SK-N-SH (cell line): ENCODE measurements at regions not wholly inside any gene's neighbourhood (a gene's known extent, or its start where the extent isn't known, plus 50 kb on each side); places are given as distances from the start of the nearest gene placed in this dataset.

Experiments used
- FOXJ3 ChIP-seq: sonication (generic); formaldehyde crosslinking; IDR thresholded peaks from 2 replicates; pipeline ENCODE4 v1.5.1; 2020; ENCODE audit warnings: mild to moderate bottlenecking, missing genetic modification reagents
- MXI1 ChIP-seq: IDR thresholded peaks from 2 replicates; pipeline ENCODE4 v1.6.1; 2012; ENCODE audit warnings: mild to moderate bottlenecking, low read depth, low read length, improper control_type of control experiment
- SIN3A ChIP-seq: IDR thresholded peaks from 2 replicates; pipeline ENCODE4 v1.6.1; 2012; ENCODE audit warnings: low read depth, mild to moderate bottlenecking, low read length, moderate library complexity, borderline replicate concordance
- TF ChIP-seq, protein P1 (sequence below): fragments of 200-600 bp; sonication (generic); IDR thresholded peaks from 2 replicates; pipeline ENCODE4 v1.6.1; 2017; ENCODE audit warnings: antibody characterized with exemption, mild to moderate bottlenecking, moderate library complexity
- TF ChIP-seq, protein P2 (sequence below): IDR thresholded peaks from 2 replicates; pipeline ENCODE4; 2012
- TF ChIP-seq, protein P3 (sequence below): IDR thresholded peaks from 2 replicates; pipeline ENCODE4 v1.6.1; 2012; ENCODE audit warnings: mild to moderate bottlenecking, low read depth, low read length, moderate library complexity

DNA sequence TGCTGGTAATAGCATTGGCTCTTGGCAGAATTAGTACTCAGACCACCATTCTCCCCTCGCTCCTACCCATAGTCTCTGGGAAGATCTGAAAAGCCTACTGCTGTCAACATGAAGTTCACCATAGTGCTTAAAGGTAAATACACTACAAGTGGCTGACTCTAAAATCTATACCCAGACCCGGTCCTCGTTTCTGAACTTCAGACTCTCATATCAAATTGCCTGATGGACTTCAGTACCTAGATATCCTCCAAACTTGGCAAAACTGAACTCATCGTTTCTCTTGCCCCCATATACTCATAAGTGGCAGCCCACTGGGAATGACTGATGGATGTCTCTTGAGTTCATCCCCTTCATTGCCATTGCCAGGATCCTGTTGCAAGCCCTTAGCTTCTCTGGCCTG is 67.3 kb downstream of the VCPKMT start:
- TF ChIP-seq, protein P1, sequence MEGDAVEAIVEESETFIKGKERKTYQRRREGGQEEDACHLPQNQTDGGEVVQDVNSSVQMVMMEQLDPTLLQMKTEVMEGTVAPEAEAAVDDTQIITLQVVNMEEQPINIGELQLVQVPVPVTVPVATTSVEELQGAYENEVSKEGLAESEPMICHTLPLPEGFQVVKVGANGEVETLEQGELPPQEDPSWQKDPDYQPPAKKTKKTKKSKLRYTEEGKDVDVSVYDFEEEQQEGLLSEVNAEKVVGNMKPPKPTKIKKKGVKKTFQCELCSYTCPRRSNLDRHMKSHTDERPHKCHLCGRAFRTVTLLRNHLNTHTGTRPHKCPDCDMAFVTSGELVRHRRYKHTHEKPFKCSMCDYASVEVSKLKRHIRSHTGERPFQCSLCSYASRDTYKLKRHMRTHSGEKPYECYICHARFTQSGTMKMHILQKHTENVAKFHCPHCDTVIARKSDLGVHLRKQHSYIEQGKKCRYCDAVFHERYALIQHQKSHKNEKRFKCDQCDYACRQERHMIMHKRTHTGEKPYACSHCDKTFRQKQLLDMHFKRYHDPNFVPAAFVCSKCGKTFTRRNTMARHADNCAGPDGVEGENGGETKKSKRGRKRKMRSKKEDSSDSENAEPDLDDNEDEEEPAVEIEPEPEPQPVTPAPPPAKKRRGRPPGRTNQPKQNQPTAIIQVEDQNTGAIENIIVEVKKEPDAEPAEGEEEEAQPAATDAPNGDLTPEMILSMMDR, result no peak
- TF ChIP-seq SIN3A (no peak), MXI1 (no peak), FOXJ3 (CRISPR knock-in tag) (no peak)
- TF ChIP-seq, protein P2, sequence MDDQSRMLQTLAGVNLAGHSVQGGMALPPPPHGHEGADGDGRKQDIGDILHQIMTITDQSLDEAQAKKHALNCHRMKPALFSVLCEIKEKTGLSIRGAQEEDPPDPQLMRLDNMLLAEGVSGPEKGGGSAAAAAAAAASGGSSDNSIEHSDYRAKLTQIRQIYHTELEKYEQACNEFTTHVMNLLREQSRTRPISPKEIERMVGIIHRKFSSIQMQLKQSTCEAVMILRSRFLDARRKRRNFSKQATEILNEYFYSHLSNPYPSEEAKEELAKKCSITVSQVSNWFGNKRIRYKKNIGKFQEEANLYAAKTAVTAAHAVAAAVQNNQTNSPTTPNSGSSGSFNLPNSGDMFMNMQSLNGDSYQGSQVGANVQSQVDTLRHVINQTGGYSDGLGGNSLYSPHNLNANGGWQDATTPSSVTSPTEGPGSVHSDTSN, result no peak
- TF ChIP-seq, protein P3, sequence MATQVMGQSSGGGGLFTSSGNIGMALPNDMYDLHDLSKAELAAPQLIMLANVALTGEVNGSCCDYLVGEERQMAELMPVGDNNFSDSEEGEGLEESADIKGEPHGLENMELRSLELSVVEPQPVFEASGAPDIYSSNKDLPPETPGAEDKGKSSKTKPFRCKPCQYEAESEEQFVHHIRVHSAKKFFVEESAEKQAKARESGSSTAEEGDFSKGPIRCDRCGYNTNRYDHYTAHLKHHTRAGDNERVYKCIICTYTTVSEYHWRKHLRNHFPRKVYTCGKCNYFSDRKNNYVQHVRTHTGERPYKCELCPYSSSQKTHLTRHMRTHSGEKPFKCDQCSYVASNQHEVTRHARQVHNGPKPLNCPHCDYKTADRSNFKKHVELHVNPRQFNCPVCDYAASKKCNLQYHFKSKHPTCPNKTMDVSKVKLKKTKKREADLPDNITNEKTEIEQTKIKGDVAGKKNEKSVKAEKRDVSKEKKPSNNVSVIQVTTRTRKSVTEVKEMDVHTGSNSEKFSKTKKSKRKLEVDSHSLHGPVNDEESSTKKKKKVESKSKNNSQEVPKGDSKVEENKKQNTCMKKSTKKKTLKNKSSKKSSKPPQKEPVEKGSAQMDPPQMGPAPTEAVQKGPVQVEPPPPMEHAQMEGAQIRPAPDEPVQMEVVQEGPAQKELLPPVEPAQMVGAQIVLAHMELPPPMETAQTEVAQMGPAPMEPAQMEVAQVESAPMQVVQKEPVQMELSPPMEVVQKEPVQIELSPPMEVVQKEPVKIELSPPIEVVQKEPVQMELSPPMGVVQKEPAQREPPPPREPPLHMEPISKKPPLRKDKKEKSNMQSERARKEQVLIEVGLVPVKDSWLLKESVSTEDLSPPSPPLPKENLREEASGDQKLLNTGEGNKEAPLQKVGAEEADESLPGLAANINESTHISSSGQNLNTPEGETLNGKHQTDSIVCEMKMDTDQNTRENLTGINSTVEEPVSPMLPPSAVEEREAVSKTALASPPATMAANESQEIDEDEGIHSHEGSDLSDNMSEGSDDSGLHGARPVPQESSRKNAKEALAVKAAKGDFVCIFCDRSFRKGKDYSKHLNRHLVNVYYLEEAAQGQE, result no peak
